Neural crest cell (in vitro differentiated cells): ENCODE measurements at regions not wholly inside any gene's neighbourhood (a gene's known extent, or its start where the extent isn't known, plus 50 kb on each side); places are given as distances from the start of the nearest gene placed in this dataset.

Experiments used
- DNase-seq: peaks from one replicate; pipeline ENCODE4 v3.0.0; 2021; ENCODE audit warnings: low read depth, mixed read lengths, low spot score
- H3K27ac Mint-ChIP-seq: one replicate; pipeline ENCODE4 v1.8.0; 2021; ENCODE audit warnings: mild to moderate bottlenecking, mixed read lengths; ENCODE audit not compliant: unreplicated experiment
- H3K27me3 Mint-ChIP-seq: 2 replicates; pipeline ENCODE4 v1.8.0; 2021; ENCODE audit warnings: low read depth, mild to moderate bottlenecking, mixed read lengths
- H3K36me3 Mint-ChIP-seq: 2 replicates; pipeline ENCODE4 v1.8.0; 2021; ENCODE audit warnings: low read depth, mild to moderate bottlenecking, mixed read lengths
- H3K4me1 Mint-ChIP-seq: 2 replicates; pipeline ENCODE4 v1.8.0; 2021; ENCODE audit warnings: mixed read lengths
- H3K4me3 Mint-ChIP-seq: one replicate; pipeline ENCODE4 v1.8.0; 2021; ENCODE audit warnings: mild to moderate bottlenecking, mixed read lengths
- H3K9me3 Mint-ChIP-seq: 2 replicates; pipeline ENCODE4 v1.8.0; 2021; ENCODE audit warnings: mixed read lengths
- CTCF ChIP-seq: fragments of 200-600 bp; sonication (generic); conservative IDR thresholded peaks from 2 replicates; pipeline ENCODE4 v1.5.0; 2021; ENCODE audit warnings: antibody characterized with exemption, mild to moderate bottlenecking

- no peak overlapping the region for H3K27ac Mint-ChIP-seq
- no peaks in the 10 kb centered on the region for H3K4me1 Mint-ChIP-seq
- no peak for TF ChIP-seq CTCF
- H3K4me3 Mint-ChIP-seq = no peak overlapping the region
- no peaks in the 10 kb centered on the region for H3K27me3 Mint-ChIP-seq
- H3K36me3 Mint-ChIP-seq = no peaks in the 10 kb centered on the region
- H3K9me3 Mint-ChIP-seq = peaks cover 5% of the 10 kb centered on the region
- no peak for DNase-seq
Observed at GRCh38 chr12:14065616-14066015, 84.2 kb upstream of the GRIN2B start.

- no peak overlapping the region for H3K27ac Mint-ChIP-seq
- H3K36me3 Mint-ChIP-seq = no peaks in the 10 kb centered on the region
- no peak overlapping the region for H3K4me3 Mint-ChIP-seq
- no peaks in the 10 kb centered on the region for H3K4me1 Mint-ChIP-seq
- TF ChIP-seq CTCF = no peak
- no peaks in the 10 kb centered on the region for H3K27me3 Mint-ChIP-seq
- DNase-seq = no peak
- peaks cover 5% of the 10 kb centered on the region for H3K9me3 Mint-ChIP-seq
Observed at GRCh38 chr12:14066021-14066420, 84.6 kb upstream of the GRIN2B start.

- no peak for DNase-seq
- H3K9me3 Mint-ChIP-seq = peaks cover 5% of the 10 kb centered on the region
- no peak for TF ChIP-seq CTCF
- peaks cover 12% of the 10 kb centered on the region for H3K4me1 Mint-ChIP-seq
- no peak overlapping the region for H3K4me3 Mint-ChIP-seq
- no peaks in the 10 kb centered on the region for H3K36me3 Mint-ChIP-seq
- H3K27me3 Mint-ChIP-seq = no peaks in the 10 kb centered on the region
- H3K27ac Mint-ChIP-seq = no peak overlapping the region
Observed at GRCh38 chr12:14068961-14069360, 87.6 kb upstream of the GRIN2B start.

GRCh38 chr12:14071833-14072232 is 90.4 kb upstream of the GRIN2B start:
- H3K27me3 Mint-ChIP-seq = no peaks in the 10 kb centered on the region
- no peak for TF ChIP-seq CTCF
- H3K4me3 Mint-ChIP-seq = no peak overlapping the region
- H3K9me3 Mint-ChIP-seq = peaks cover 4% of the 10 kb centered on the region
- H3K4me1 Mint-ChIP-seq = peaks cover 12% of the 10 kb centered on the region
- H3K36me3 Mint-ChIP-seq = no peaks in the 10 kb centered on the region
- H3K27ac Mint-ChIP-seq = no peak overlapping the region
- DNase-seq = no peak

- Mint-ChIP-seq H3K27me3 (no peaks in the 10 kb centered on the region), H3K36me3 (no peaks in the 10 kb centered on the region), H3K4me3 (no peak overlapping the region), H3K27ac (peak overlapping the region; percentile 74), H3K9me3 (peaks cover 6% of the 10 kb centered on the region), H3K4me1 (peaks cover 12% of the 10 kb centered on the region)
- TF ChIP-seq CTCF = no peak
- no peak for DNase-seq
Observed at GRCh38 chr12:14072987-14073386, 91.6 kb upstream of the GRIN2B start.
